Posterior cingulate gyrus (tissue), 11 donors: ENCODE measurements at regions not wholly inside any gene's neighbourhood (a gene's known extent, or its start where the extent isn't known, plus 50 kb on each side); places are given as distances from the start of the nearest gene placed in this dataset.
A peak's percentile ranks its signal among the peaks of the same experiment; 100 is the strongest.

Experiments
- DNase-seq, 10 donors: peaks; one replicate each; pipeline versions ENCODE4 v3.0.0 to v3.0.0-alpha.2; 2020 to 2021; ENCODE audit warnings: mixed read lengths in 3 of 10
- intact Hi-C: fragments of 100-400 bp; cut with DNase I; formaldehyde crosslinking; loops from one replicate; pipeline ENCODE4 v1.15.1; 2023

DNA sequence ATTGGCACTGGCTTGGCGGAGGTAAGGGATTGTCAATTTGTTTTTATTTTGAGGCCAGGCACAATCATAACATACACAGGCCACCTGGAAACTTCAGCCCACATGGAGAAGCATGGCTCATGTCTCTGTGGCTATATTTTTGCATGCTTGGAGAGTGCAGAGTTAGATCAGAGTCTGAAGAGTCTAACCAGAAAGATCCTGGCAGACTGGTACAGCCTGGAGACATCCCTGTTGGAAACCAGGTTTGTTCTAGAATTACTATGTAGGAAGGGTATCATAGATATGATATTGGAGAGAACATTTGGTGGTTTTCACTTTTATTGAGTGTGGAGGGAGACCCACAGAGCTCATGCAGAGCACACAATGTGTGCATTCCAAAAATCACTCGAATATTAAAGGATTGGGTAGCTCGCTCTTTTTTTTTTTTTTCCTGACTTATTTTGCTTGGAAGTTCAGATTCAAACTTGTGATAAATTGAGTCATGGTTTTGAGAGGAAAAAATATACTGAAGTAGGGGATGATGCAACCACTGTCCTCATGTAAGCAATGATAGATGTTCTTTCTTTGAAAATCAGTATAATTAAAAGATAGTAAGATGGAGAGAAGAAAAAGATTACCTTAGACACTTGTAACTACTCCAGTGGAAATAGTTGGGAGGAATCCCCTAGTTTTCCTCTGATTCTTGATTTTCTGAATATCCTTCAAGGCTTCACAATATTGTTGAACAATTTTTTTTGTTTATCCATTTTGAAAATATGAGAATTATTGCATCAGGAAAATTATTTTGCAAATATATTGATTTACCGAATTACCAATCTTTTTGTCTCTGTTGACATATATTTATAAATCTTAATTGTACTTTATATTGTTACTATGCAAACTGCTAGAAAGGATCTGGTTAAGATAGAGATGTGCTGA, 185.7 kb upstream of the ZEB2 start:
- intact Hi-C loops, result no loop called here
- DNase-seq, result no peak

DNA sequence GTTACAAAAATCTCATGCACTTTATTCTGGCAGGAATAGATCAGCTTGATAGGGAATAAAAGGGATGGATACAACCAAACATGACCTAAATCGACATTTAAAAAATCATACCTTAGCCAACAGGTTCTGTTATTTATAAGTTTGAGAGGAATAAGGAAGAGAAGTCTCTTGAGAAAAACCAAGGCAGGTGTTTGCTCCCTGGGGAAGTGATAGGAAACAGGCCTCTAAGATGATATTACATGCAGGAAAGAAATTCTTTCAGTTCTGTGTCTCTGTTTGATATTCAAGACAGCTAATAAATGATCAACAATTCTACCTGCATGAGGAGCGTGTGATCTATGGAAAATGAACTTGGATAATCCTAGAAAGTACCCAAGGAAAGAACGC, 184.8 kb upstream of the ZEB2 start:
- no peak for DNase-seq
- intact Hi-C loops, result no loop called here

DNA sequence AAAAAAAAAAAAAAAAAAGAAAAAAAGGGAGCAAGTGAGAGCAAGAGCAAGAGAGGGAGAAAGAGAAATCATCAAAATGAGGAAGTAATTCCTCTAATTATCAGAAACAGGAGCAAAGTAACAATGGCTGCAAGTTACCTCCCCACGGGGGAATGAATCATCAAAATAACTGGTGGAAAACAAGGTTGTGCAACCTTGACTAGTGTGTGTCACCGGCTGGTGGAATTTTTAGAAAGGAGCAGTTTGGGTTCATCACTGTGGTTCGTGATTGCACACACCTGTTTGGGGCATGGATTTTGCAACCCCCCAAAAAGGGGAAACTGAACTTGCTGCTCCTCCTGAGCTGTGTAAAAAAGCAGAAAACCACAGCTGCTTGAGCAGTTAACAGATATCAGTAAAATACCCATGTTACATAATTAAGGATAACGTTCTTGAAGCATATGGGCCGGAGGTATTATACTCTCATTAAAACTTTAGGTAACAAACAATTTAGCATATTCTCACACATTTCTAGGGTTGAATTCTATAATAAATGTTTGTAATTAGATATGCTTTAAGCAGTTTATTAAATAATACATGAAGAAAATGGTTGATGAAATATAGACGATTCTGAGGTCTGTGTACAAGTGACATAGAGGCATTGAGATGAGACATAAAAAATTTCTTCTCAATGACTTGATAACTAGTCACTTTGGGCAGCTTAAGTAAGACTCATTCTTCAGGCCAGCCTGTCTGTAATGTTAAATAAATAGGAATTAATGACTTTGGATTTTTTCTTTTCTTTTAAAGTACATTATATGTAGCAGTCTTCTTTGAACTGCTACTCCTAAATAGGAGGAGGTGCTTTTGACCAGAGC, 184.2 kb upstream of the ZEB2 start:
- DNase-seq, result peak in 1 of 10 donors; percentile 52
- intact Hi-C loops, result no loop called here

DNA sequence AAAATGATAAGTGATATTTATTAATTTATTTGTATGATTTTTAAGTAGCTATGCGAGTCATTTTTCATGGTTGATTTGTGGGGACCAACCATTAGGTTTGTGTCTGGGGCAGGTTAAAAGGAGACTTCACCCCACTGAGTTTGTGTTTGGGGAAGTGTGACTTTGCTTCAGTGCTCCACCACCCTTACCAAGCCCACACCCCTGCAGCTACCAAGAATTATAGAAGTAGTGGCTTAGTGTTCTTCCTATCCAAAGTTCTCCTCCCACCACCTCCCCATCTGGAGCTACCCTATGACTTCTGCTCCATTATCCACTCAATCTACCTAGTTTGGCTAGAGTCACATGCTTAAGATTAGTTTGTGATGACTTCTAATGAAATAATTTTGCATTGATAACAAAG, 182.1 kb upstream of the ZEB2 start:
- no peak for DNase-seq
- intact Hi-C loops, result no loop called here

DNA sequence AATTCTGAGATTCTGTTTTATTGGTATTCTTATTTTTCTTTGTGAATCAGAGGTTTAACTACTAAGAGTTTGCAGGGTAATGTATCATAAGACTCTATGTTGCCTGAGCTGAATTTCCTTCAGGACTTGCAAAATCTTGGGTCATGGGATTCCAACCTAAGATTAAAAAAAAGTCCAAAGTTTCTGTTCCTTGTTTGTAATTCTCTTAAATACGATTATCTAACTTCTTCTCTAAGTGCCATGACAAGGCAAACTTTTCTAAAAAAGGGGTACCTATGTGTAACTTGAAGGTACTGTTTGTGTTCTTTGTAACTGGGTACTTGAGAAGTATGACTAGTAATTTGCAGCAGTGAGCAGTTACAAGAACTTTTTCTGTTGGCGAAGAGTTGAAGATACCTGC, 181.3 kb upstream of the ZEB2 start:
- intact Hi-C loops, result no loop called here
- DNase-seq, result no peak

DNA sequence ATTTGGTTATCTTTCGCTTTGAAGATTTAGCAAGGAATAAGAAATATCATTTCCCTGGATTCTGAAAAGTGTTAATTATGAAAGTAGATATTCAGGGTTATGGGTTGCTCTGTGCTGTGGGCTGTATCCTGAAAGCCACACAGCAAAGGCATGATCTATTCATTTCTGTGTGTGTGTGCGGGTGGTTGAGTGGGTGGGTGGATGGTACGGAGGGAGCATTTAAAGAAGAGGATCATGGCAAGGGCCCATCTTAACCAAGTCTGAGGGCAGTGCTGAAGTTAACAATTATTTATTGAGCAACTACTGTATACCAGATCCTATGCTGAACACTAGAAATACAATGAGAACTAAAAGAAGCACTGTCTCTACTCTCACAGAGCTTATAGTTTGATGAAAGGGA, 178.2 kb upstream of the ZEB2 start:
- intact Hi-C loops, result no loop called here
- no peak for DNase-seq

DNA sequence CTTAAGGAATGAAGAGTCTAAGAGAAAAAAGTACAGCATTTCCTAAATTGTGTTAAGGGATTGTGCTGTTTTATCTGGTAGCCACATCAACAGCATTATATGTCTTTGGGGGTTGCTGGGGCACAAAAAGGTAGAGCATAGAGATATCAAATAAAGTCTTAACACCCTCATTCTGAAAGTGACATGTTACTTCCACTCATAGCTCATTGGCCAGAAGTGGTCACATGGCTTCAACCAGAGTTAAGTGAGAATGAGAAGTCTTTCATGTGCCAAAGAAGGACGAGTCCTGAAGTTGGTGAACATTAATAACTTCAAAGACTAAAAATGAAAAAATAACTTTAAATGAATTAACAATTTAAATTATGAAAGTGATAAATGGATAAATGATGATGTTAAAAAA, 175.7 kb upstream of the ZEB2 start:
- no peak for DNase-seq
- intact Hi-C loops, result no loop called here

DNA sequence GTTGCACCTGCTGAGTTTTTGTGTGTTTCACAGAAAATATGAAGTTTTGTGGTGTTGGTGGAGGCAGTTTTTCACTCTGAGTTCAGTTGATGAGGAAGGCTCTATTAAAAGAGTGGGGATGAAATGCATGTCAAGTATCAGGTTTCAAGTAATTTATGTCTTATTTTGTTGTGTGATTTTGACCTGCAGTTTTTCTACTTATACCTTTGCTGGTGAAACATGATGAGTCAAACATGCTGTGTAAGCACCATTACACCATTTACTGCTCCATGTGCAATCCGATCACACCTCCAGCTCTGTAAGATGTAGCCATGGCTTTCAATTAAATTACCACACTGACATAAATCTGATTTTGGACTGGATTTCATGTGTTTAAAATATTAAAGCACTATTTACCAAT, 174.5 kb upstream of the ZEB2 start:
- DNase-seq, result no peak
- intact Hi-C loops, result no loop called here

DNA sequence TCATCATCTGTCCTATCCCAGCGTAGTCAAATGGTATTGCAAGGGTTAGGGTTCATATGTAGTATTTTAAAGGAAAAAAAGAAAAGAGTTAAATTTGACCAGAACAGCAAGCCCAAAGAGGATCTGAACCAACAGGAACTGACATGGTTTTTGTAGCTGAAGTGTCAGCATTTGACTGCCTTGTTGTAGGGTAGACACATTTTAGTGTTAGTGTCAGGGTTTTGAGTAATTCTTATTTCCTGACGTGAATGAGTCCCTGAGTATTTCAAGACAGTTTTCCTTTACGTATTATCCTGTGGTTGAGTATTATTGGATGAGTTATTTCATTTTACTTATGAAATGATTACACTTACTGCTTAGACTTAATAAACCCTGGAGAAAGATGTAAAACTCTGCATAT, 173.3 kb upstream of the ZEB2 start:
- intact Hi-C loops, result no loop called here
- no peak for DNase-seq

DNA sequence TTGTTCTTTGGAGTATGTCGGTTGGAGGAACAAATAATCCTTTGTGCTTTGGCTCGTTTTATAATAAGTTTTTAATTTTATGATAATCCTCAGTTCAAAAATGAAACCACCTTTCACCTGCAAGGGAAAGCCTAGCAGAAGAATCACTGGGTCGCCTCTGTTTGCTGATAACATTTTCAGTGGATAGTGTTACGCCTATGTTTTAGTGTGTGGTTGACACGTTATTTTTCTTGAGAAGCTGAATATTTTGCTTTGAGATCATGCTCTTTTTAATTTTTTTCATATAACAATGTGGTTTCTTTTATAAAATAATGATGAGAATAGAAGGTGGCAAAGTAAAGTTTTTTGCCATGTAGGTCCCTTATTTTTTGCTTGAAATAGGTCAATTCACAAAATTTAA, 172.7 kb upstream of the ZEB2 start:
- DNase-seq, result no peak
- intact Hi-C loops, result no loop called here

DNA sequence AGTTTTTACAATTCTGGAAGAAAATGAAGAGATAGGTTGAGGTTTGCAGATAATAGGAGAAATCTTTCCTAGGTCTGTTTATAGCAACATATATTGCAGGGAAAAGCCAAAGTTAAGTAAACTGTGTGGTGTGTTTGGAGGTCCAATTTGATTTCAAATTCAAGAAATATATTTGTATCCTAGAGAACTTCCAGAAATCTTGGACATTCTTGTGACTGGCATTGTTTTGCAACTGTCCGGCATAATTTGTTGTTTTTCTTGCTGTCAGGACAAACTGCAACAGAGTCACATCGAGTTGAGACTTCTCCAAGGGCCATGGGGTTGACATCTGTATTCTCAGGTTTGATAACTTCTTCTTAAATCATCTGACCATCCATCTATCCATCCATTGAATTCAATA, 170.9 kb upstream of the ZEB2 start:
- intact Hi-C loops, result no loop called here
- no peak for DNase-seq

DNA sequence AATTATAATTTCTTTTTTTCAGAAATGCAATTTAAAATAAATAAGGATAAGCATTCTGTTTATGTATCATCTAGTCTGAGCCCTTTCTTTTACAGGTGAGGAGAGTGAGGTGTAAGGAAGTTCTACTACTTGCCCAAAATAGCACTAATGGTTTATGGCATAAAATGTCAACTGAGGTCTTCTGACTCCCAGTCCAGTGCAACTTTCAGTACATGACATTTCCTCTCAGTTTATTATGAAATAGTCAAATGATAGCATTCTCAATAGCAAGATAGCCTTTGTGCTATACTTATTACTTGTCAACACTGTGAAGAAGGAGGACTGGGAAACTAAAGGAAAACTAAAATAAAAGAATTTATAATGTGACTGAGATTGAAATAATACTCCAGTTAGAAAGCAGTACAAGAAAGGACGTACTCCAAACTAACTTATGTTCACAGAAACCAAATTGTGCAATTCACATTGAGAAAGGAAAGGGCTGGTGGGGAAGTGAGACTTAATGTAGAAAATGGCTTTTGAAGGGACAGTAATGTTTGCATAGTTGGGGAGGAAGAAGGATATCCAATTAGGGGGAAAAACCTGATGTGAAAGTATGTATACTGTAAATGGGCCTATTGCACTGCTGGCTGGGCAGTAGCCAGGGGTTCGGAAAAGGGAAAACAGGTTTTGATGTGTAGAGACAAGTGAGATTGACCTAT, 166.7 kb upstream of the ZEB2 start:
- no peak for DNase-seq
- intact Hi-C loops, result no loop called here

DNA sequence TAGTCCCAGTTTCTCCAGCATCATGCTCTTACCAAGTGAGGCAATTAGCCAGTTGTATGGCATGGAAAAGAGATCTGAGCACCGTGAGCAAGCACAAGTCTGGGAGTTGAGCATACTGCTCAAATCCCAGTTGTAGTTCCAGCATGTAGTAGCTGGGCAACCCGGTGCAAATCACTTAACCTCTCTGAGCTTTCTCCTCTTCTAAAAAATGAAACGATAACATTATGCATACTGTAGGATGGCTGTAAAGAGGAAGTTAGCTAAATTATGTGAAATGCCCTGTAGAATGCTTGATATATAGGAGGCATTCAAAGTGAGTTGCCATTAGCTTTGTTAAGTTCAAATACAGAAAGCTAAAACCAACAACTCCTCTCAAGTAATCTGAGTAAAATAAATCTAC, 164.0 kb upstream of the ZEB2 start:
- DNase-seq, result no peak
- intact Hi-C loops, result no loop called here

DNA sequence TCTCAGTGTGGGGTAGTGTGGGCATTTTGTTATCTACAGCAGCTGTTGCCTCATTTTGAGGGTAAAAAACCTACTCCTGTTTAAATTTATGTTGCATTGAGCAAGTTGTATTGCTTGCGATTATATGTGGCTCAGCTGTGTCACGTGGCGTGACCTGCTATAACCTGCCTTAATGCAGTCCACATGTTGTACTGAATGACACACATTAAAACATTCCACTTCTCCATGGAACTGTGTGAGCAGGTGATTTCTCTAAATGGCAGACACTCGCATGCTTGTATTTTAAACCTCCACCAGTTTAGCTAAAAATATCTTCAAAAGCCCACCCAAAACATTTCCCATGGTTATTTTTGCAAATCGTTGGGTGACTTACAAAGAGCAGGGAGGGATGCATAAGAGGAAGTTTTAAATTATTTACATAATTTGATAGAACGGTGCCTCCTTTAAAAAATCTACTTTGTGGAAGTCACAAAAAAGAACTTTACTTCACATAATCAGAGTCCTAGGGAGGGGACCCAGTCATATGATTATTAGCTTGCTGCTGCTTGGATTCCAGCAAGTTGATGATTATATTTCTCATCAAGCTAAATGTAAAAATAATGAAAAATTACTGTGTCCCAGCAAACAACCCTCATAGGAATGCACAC, 163.3 kb upstream of the ZEB2 start:
- intact Hi-C loops, result no loop called here
- DNase-seq, result peak in 1 of 10 donors; percentile 12

DNA sequence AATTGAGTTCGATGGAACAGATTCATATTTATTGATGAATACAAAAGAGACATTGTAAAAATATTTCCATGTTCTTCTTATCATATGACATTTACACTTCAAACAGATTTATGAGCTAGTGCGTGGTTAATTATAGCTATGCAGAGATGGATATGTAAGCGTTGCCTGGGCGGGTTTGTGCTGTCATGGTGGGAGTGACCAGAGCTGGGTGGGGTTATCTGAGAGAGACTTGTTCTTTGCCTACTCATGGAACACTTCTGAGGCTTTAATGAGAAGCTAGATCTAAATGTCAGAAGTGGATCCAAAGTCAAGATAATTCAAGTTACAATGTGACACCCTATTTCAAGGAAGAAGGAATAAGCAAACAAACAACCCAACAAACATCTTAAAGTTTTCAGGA, 162.3 kb upstream of the ZEB2 start:
- intact Hi-C loops, result no loop called here
- no peak for DNase-seq

DNA sequence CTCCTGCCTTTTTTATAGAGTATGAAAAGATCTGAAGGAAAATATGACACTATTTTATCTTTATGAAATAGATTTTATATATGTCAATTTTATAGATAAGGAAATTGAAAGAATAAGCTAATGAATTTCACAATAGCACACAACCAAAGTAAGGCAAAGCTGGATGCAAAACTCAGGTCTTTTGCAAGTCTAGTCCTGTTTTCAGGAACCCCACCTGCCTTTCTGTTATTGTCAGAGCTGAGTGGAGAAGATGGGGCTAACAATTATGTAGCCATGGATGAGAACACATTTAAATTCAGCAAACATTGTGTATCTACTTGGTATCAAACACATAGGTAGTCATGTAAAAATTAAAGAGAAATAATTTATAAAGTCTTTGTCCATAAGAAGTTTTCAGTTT, 161.5 kb upstream of the ZEB2 start:
- DNase-seq, result no peak
- intact Hi-C loops, result no loop called here

DNA sequence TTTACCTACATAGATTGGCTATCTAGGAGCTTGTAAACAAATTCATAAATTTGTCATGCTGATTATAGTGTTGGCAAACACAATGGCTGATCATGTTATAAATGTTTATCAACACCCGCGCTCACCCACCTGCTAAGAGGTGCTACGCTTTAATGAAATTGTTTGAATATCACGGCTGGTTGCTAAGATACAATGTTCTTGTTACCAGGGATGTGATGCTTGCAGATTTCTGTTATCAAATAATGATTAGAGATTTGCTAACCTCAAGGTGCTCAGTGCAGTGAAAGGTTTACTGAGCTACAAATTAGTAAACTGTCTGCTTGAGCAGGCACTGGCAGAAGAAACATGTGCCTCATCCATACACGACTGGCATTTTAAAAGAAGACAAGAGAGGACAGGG, 160.0 kb upstream of the ZEB2 start:
- intact Hi-C loops, result no loop called here

DNA sequence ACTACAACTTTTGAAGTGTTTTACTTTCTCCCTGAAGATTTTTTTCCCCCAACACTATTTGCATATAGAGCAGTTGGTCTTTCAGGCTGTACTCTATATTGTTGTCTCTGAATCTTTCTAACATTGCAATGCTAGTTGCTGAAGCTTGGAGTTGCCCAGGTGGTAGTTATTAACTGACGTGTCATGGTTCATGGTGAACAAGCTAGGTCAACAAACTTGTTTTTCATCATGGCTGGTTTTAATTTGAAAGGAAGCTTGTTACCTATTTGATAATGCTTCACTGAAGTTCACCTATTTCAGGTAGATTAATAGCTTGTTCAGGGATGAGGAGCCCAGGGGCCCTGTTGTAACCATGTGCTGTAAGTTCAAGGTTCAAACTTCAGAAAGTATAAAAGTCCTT, 158.8 kb upstream of the ZEB2 start:
- DNase-seq, result no peak
- intact Hi-C loops, result no loop called here

More for the DNA sequence above, 160.0 kb upstream of the ZEB2 start:
- DNase-seq, result no peak

DNA sequence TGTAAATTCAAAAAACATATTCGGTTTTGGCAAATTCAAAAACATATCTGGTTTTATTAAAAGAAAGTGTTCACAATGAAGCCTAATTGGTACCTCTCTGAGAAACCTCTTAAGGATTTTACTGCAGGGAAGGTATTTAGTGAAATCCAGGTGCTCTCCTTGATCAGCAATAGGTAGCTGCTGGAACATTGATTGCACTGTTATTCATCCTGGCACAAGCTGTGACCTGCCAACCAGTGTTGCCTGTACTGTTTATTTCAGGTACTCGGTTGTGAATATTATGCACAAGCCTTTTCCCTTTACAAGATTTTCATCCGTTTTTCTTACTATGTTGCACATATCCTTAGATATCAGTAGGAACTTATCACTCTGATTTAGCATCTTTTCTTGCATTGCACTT, 155.8 kb upstream of the ZEB2 start:
- intact Hi-C loops, result no loop called here
- DNase-seq, result no peak

DNA sequence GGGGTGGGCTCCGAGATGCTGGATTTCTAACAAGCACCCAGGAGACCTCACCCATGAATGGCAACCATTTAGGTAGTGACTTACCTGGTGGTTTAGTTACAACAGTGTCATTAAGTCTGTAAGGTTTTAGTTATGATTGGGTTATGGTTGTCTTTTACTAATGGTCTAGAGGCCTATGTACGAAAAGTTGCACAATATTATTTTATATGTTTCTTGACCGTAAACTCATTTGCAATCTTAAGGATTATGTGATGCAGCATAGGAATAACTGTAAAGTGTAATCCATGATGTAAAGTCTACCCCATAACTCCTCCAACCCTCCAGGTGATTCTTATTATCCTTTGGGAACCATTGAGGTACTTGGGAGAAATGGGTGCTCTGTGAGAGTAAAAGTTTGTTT, 155.4 kb upstream of the ZEB2 start:
- intact Hi-C loops, result no loop called here
- DNase-seq, result no peak

DNA sequence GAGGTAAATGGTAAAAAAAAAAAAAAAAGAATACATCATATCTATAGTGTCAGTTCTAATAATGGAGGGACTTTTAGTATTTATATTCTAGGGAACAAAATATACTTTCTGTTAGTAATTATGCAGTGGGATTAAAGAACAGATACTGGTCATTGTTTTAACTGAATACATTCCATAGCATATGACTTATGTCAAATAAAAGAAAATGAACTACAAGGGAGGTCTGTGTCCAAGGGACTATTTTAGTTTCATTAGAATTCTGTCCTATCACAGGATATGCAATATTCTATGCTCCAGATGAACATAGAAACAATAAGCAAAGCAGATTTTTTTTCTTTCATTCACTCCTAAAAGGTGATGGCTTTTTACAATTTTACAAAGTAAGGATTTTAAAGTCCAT, 154.2 kb upstream of the ZEB2 start:
- no peak for DNase-seq
- intact Hi-C loops, result no loop called here
